T-helper 1 cell treated with Interleukin-12 subunit alpha and Interleukin-12 subunit beta and Interleukin-4 antibody, amounts not matched to agents 30 μg/mL and 1 μg/mL, for 36 hours (primary cell): ENCODE measurements at regions not wholly inside any gene's neighbourhood (a gene's known extent, or its start where the extent isn't known, plus 50 kb on each side); places are given as distances from the start of the nearest gene placed in this dataset.

Source experiments
- H3K27ac Mint-ChIP-seq: one replicate; pipeline ENCODE4 v1.8.0; 2021; ENCODE audit warnings: mild to moderate bottlenecking, mixed read lengths
- H3K27me3 Mint-ChIP-seq: one replicate; pipeline ENCODE4 v1.8.0; 2021; ENCODE audit warnings: low read depth, mixed read lengths
- H3K36me3 Mint-ChIP-seq: one replicate; pipeline ENCODE4 v1.8.0; 2021; ENCODE audit warnings: low read depth, mixed read lengths
- H3K4me1 Mint-ChIP-seq: one replicate; pipeline ENCODE4 v1.8.0; 2021; ENCODE audit warnings: low read depth, mixed read lengths
- H3K4me3 Mint-ChIP-seq: one replicate; pipeline ENCODE4 v1.8.0; 2021; ENCODE audit warnings: mild to moderate bottlenecking, moderate library complexity, mixed read lengths
- H3K9me3 Mint-ChIP-seq: one replicate; pipeline ENCODE4 v1.8.0; 2021; ENCODE audit warnings: mixed read lengths

DNA sequence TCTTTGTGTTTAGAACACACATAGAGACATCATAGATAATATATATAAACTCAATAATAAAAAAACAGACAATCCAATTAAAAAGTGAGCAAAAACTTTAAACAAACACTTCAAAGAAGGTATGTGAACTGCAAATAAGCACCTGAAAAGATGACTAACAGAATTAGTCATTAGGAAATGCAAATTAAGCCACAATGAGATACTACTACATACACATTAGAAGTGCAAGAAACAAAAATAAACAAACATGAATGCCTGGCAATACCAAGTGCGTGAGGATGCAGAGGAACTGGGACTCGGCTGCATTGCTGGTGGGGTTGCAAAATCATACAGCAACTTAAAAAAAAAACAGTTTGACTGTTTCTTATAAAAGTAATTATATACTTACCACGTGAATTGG, 799.0 kb downstream of the KCNJ2 start:
- Mint-ChIP-seq H3K4me3 (no peak overlapping the region), H3K4me1 (no peaks in the 10 kb centered on the region), H3K27ac (no peak overlapping the region), H3K27me3 (no peaks in the 10 kb centered on the region), H3K36me3 (no peaks in the 10 kb centered on the region), H3K9me3 (peaks cover 25% of the 10 kb centered on the region)

DNA sequence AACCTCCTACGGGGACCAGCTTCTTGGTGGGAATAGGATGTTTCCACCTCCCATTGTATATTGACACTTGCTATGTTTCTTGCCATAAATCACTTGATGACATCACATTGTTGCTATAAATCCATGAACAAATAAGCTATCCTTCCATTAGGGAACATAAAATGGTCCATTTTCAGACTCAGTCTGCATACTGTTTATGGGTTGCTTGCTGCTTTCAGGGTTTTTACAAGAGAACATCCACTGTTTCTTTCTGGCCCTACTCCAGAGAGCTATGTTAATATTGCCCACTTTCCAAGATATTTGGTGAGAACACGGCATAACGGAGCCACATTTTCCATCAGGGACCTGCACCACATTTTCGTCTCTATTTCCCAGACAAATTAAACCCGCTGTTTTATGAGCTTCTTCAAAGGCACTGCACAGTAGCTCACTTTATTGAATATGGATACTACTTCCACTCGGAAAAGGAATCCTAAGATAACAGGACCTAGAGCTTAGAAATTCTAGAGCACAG, 800.2 kb downstream of the KCNJ2 start:
- H3K4me3 Mint-ChIP-seq = no peak overlapping the region
- peaks cover 25% of the 10 kb centered on the region for H3K9me3 Mint-ChIP-seq
- no peak overlapping the region for H3K27ac Mint-ChIP-seq
- no peaks in the 10 kb centered on the region for H3K4me1 Mint-ChIP-seq
- H3K27me3 Mint-ChIP-seq = no peaks in the 10 kb centered on the region
- no peaks in the 10 kb centered on the region for H3K36me3 Mint-ChIP-seq

DNA sequence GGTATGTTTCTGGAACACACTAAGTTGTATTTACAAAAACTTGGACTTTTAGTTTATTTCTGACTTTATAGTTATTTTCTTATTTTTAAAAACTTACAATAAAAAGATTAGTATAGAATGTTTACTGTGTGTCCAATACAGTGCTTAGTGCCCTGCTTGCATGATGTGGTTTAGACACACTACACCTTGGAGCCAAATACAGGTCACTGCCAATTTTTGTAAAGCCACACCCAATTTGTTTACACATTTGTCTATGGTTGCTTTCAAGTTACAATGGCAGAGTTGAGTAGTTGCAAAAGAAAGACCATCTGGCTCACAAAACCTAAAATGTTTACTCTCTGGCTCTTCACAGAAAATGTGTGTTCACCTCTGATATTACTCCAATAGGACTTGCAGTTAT, 807.1 kb downstream of the KCNJ2 start:
- Mint-ChIP-seq H3K9me3 (peaks cover 4% of the 10 kb centered on the region), H3K27ac (no peak overlapping the region), H3K4me3 (no peak overlapping the region), H3K36me3 (no peaks in the 10 kb centered on the region), H3K4me1 (no peaks in the 10 kb centered on the region), H3K27me3 (no peaks in the 10 kb centered on the region)

DNA sequence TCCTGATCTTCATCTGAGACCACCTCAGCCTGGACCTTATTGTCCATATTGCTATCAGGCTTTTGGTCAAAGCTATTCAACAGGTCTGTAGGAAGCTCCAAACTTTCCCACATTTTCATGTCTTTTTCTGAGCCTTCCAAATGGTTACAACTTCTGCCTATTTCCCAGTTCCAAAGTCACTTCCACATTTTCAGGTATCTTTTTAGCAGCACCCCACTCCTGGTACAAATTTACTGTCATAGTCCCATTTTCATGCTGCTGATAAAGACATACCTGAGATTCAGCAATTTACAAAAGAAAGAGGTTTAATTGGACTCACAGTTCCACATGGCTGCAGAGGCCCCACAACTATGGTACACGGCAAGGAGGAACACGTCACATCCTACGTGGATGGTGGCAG, 815.5 kb downstream of the KCNJ2 start:
- Mint-ChIP-seq H3K27me3 (no peaks in the 10 kb centered on the region), H3K4me1 (no peaks in the 10 kb centered on the region), H3K36me3 (no peaks in the 10 kb centered on the region), H3K4me3 (no peak overlapping the region), H3K9me3 (peaks cover 29% of the 10 kb centered on the region), H3K27ac (no peak overlapping the region)

DNA sequence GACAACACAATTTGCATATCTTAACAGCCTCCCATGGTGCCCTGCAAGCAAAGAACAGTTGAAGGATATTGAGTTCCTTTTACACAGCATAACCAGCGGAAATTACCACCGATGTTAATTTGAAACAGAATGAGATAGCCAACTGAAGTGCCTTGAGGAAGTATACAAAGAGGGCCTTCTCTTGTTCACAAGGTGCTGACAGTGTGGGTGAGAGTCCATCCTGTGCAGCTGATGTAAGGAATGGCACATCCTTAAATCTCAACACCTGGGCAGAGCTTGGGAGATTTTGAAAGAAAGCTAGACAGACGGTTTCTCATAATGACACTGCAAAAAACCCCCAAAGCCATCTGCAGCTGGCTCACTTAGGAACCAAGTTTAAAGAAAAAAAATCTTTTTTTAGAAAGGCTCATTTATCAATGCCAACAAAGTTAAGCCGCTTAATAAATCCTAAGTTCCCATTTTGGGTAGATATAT, 818.6 kb downstream of the KCNJ2 start:
- Mint-ChIP-seq H3K4me3 (no peak overlapping the region), H3K27ac (no peak overlapping the region), H3K36me3 (no peaks in the 10 kb centered on the region)

DNA sequence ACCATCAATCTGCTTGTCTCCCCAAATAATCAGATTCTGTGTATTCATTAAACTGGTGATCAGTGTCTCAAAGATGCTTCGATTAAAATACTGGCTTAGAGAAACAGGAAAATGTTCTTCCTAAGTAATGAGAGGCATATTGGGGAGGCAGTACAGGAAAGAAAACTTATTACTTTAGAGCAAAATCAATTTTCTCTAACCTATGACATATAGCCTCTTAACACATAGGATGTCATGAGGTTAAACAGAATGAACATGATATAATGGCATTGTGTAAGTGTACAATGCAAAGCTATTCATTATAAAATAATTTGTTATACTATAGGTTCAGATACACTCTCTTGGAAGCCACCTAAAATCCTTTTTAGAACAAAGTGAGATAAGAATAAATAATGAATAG, 819.3 kb downstream of the KCNJ2 start:
- no peaks in the 10 kb centered on the region for H3K36me3 Mint-ChIP-seq
- no peak overlapping the region for H3K27ac Mint-ChIP-seq
- no peaks in the 10 kb centered on the region for H3K4me1 Mint-ChIP-seq
- no peak overlapping the region for H3K4me3 Mint-ChIP-seq
- H3K9me3 Mint-ChIP-seq = peaks cover 50% of the 10 kb centered on the region
- H3K27me3 Mint-ChIP-seq = no peaks in the 10 kb centered on the region

More for the DNA sequence above, 818.6 kb downstream of the KCNJ2 start:
- no peaks in the 10 kb centered on the region for H3K4me1 Mint-ChIP-seq
- peaks cover 46% of the 10 kb centered on the region for H3K9me3 Mint-ChIP-seq
- no peaks in the 10 kb centered on the region for H3K27me3 Mint-ChIP-seq

DNA sequence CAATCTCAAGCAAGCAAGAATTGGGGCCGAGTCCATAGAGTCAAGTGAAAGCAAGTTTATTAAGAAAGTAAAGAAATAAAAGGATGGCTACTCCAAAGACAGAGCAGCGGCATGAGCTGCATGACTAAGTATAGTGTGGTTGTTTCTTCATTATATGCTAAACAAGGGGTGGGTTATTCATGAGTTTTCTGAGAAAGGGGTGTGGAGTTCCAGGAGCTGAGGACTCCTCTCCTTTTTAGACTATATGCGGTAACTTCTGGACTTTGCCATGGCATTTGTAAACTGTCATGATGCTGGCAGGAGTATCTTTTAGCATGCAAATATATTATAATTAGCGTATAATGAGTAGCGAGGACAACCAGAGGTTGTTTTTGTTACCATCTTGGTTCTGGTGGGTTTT, 819.9 kb downstream of the KCNJ2 start:
- H3K4me3 Mint-ChIP-seq = no peak overlapping the region
- H3K27me3 Mint-ChIP-seq = no peaks in the 10 kb centered on the region
- no peak overlapping the region for H3K27ac Mint-ChIP-seq
- H3K9me3 Mint-ChIP-seq = peaks cover 49% of the 10 kb centered on the region
- no peaks in the 10 kb centered on the region for H3K4me1 Mint-ChIP-seq
- no peaks in the 10 kb centered on the region for H3K36me3 Mint-ChIP-seq

DNA sequence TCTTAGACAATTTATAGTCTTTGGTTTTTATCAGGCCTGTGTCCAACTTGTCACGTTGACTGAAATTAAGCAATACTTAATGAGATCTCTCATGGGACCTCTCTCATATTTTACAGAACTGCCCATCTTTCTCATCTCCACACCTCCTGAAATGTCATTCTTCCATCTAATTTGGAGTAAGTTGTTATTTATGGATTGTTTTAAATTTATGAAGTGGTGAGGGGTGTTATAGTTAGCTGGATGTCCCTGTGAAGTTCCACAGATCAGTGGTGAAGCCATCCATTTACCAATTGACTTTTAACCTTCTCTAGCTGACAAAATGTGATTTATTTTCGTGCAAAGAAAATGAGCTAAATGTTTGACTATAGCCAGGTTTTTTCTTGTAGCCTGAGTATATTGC, 824.9 kb downstream of the KCNJ2 start:
- Mint-ChIP-seq H3K9me3 (peaks cover 34% of the 10 kb centered on the region), H3K4me3 (no peak overlapping the region), H3K27me3 (no peaks in the 10 kb centered on the region), H3K4me1 (no peaks in the 10 kb centered on the region), H3K27ac (no peak overlapping the region), H3K36me3 (no peaks in the 10 kb centered on the region)

DNA sequence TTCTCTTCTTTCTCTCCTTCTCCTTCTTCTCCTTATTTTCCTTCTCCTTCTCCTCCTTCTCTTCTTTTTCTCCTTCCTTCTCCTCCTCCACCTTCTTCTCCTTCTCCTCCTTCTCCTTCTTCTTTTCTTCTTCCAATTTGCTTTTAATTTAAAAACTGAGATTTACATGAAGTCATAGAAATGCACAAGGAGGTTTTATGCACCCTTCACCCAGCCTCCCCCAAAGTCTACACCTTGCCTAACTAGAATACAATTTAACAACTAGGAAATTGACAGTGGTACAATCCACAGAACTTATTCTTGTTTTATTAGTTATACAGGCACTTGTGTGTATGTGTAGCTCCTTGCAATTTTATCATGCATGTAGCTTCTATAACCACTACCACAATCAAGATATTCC, 826.7 kb downstream of the KCNJ2 start:
- Mint-ChIP-seq H3K27me3 (no peaks in the 10 kb centered on the region), H3K36me3 (no peaks in the 10 kb centered on the region), H3K4me1 (no peaks in the 10 kb centered on the region), H3K9me3 (peaks cover 24% of the 10 kb centered on the region), H3K4me3 (no peak overlapping the region), H3K27ac (no peak overlapping the region)

DNA sequence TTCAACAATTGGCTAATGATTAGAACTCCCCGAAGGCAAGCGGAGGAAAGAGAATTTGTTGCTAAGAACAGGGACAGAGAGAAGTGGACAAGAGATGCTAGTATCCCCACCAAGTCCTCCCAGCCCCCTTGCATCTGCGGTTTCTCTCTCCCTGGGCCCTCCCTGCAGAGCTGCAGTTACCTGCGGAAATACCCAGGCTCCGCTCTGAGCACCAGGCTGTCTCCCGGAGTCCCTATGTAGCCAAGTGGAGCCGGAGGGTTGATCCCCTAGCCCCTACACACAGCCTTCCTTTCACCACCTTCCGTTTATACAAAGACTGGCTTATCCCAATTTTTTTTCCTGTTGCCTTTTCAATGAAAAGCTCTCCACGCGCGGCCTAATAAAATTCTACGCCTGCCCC, 834.4 kb downstream of the KCNJ2 start:
- no peaks in the 10 kb centered on the region for H3K4me1 Mint-ChIP-seq
- peaks cover 12% of the 10 kb centered on the region for H3K9me3 Mint-ChIP-seq
- no peak overlapping the region for H3K27ac Mint-ChIP-seq
- H3K36me3 Mint-ChIP-seq = no peaks in the 10 kb centered on the region
- no peaks in the 10 kb centered on the region for H3K27me3 Mint-ChIP-seq
- H3K4me3 Mint-ChIP-seq = no peak overlapping the region

DNA sequence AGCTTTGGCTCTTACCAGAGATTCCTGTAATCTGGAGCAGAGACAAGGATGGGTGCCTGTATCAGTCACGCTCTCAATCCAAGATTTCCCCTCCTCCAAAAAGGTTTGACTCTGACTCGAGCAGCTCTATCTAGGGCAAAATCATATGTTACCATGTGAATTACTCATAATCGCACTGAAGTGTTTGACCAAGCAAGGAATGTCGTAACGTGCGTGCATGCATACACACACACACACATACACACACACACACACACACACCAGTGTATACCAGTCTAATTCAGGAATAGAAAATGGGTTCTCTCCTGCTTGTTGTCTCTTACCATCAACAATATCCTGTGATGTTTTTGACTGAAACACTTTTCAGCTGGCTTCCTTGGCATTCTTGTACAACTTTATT, 835.1 kb downstream of the KCNJ2 start:
- peaks cover 12% of the 10 kb centered on the region for H3K9me3 Mint-ChIP-seq
- H3K27me3 Mint-ChIP-seq = no peaks in the 10 kb centered on the region
- no peak overlapping the region for H3K4me3 Mint-ChIP-seq
- H3K27ac Mint-ChIP-seq = no peak overlapping the region
- no peaks in the 10 kb centered on the region for H3K4me1 Mint-ChIP-seq
- H3K36me3 Mint-ChIP-seq = no peaks in the 10 kb centered on the region

DNA sequence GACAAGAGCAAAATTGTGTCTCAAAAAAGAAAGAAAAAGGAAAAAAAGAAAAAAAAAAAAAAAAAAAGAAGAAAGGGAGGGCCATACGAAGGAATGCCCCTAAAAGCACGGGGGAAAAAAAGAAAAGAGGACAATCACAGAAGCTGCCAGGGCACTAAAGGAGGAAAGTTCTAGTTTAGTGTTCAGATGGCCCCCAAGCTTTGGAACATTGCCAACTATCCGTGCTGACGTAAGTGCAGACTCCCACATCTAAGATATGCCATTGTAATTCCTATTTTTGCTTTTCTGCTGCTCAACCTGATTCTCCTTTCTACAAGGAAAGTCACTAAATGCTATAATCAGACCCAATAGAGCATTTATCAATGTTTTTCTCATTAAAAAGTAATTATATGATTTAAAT, 842.1 kb downstream of the KCNJ2 start:
- Mint-ChIP-seq H3K36me3 (no peaks in the 10 kb centered on the region), H3K27me3 (no peaks in the 10 kb centered on the region), H3K4me3 (no peak overlapping the region)

DNA sequence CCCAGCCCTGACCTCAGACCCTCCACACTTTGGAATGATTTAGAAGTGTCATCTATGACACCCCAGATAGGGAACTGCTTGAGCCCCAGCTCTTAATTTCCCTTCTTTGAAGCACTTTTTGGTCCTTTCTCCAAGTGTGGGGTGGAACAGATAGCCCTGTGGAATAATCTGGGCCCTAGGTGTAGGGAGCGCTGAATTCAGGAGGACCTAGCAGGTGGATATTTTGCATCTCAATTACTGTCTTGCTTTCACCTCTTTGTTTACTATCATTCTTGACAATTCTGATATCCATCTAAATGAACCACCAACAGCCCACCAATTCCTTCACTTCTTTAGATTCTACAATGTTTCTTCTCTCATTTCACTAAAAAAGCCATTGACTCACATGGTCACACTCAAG, 850.4 kb downstream of the KCNJ2 start:
- Mint-ChIP-seq H3K36me3 (no peaks in the 10 kb centered on the region), H3K9me3 (peaks cover 14% of the 10 kb centered on the region), H3K4me1 (no peaks in the 10 kb centered on the region), H3K27ac (no peak overlapping the region), H3K27me3 (no peaks in the 10 kb centered on the region), H3K4me3 (no peak overlapping the region)

More for the DNA sequence above, 842.1 kb downstream of the KCNJ2 start:
- peaks cover 17% of the 10 kb centered on the region for H3K9me3 Mint-ChIP-seq
- H3K27ac Mint-ChIP-seq = no peak overlapping the region
- H3K4me1 Mint-ChIP-seq = no peaks in the 10 kb centered on the region

DNA sequence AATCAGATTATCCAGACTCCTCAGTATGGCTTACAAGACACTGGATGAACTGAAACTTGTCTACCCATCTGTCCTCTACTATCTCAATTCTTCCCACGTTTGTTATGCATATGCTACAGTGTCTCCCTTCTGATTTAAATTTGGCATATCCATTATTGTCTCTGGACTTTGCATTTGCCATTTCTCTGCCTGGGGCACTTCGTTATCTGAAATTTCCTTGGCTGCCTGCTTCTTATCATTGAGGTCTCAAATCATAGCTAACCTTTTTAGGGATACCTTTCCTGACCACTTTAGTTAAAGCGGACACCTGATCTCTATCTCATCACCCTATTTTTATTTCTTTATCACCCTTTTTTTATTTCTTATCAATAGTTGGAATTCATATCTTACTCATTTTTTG, 853.4 kb downstream of the KCNJ2 start:
- Mint-ChIP-seq H3K27ac (no peak overlapping the region), H3K27me3 (no peaks in the 10 kb centered on the region), H3K9me3 (peaks cover 3% of the 10 kb centered on the region), H3K4me1 (no peaks in the 10 kb centered on the region), H3K36me3 (no peaks in the 10 kb centered on the region), H3K4me3 (no peak overlapping the region)

DNA sequence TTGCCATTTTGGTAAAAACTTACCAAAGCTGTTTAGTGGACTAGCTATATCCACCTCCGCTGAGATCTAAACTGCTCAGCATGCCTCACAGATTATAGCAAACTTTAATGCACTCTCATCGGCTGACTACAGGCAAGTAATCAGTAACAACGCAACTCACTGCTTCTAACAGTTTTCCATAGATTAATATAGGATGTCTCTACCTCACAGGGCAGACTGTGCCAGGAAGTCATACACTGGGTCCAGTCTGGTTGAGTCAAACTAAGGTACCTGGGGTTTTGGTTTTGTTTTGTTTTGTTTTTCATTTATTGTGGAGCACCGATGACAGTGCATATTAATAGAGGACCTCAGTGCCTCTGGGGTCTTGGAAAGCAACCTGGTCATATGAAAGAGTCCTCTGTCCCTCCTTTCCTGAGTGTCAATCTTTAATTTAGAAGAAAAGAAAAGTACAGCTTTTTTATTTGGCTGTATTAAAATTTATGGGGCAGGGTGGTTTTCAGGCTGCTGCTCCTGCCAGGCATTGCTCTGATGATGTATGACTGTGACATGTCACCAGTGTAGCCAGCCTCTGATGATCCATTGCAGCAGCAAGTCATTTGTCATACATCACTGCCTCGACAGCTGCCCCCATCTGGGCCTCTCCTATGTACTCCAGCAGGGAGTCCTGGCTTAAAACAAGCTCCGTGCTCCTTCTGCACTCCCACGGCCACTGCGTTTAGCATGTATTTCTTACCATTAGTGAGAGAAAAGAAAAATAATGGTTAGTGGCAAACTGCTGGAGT, 854.1 kb downstream of the KCNJ2 start:
- Mint-ChIP-seq H3K27me3 (no peaks in the 10 kb centered on the region), H3K9me3 (no peaks in the 10 kb centered on the region), H3K4me1 (no peaks in the 10 kb centered on the region), H3K4me3 (no peak overlapping the region), H3K36me3 (no peaks in the 10 kb centered on the region), H3K27ac (no peak overlapping the region)
